Astrocyte (in vitro differentiated cells and primary cell): ENCODE measurements at regions not wholly inside any gene's neighbourhood (a gene's known extent, or its start where the extent isn't known, plus 50 kb on each side); places are given as distances from the start of the nearest gene placed in this dataset.

ENCODE experiments used
- DNase-seq: peaks from one replicate; pipeline ENCODE4 v3.0.0-alpha.2; 2010; ENCODE audit warnings: low read depth
- FAIRE-seq: peaks from 2 replicates; lab custom pipeline; 2011; peaks lifted over from hg19 to GRCh38; lab: Jason Lieb, UNC
- H2AFZ ChIP-seq: 2 replicates; pipeline ENCODE4 v1.6.0; 2012; ENCODE audit warnings: low read depth, low read length, inconsistent platforms
- H3K27ac ChIP-seq: 2 replicates; pipeline ENCODE4 v1.5.1; 2011; ENCODE audit warnings: low read depth, low read length, inconsistent platforms
- H3K27me3 ChIP-seq: 2 replicates; pipeline ENCODE4 v1.6.0; 2011; ENCODE audit warnings: low read length, inconsistent platforms; ENCODE audit not compliant: insufficient read depth
- H3K36me3 ChIP-seq: 2 replicates; pipeline ENCODE4 v1.5.1; 2011; ENCODE audit warnings: low read length, inconsistent platforms; ENCODE audit not compliant: insufficient read depth
- H3K4me1 ChIP-seq: 2 replicates; pipeline ENCODE4 v1.5.1; 2011; ENCODE audit warnings: low read length, inconsistent platforms; ENCODE audit not compliant: insufficient read depth
- H3K4me2 ChIP-seq: 2 replicates; pipeline ENCODE4 v1.6.0; 2012; ENCODE audit warnings: low read length, inconsistent platforms
- H3K4me3 ChIP-seq: 2 replicates; pipeline ENCODE4 v1.5.1; 2011; ENCODE audit warnings: low read depth, mild to moderate bottlenecking, low read length, inconsistent platforms; ENCODE audit not compliant: insufficient read depth
- H3K79me2 ChIP-seq: 2 replicates; pipeline ENCODE4 v1.6.0; 2012; ENCODE audit warnings: mild to moderate bottlenecking, low read length, inconsistent platforms; ENCODE audit not compliant: insufficient read depth
- H3K9ac ChIP-seq: 2 replicates; pipeline ENCODE4 v1.6.0; 2012; ENCODE audit warnings: mild to moderate bottlenecking, low read length, inconsistent platforms
- H3K9me3 ChIP-seq: 2 replicates; pipeline ENCODE4 v1.5.1; 2012; ENCODE audit warnings: low read depth, mild to moderate bottlenecking, low read length, inconsistent platforms; ENCODE audit not compliant: insufficient read depth
- H4K20me1 ChIP-seq: 2 replicates; pipeline ENCODE4 v1.6.0; 2012; ENCODE audit warnings: low read length, inconsistent platforms; ENCODE audit not compliant: insufficient read depth
- H3K27ac Mint-ChIP-seq: one replicate; pipeline ENCODE4 v1.8.0; 2021; ENCODE audit warnings: mild to moderate bottlenecking, mixed read lengths; ENCODE audit not compliant: unreplicated experiment
- H3K27me3 Mint-ChIP-seq: one replicate; pipeline ENCODE4 v1.8.0; 2021; ENCODE audit warnings: low read depth, mixed read lengths; ENCODE audit not compliant: unreplicated experiment
- H3K36me3 Mint-ChIP-seq: one replicate; pipeline ENCODE4 v1.8.0; 2021; ENCODE audit warnings: low read depth, mixed read lengths; ENCODE audit not compliant: unreplicated experiment
- H3K4me1 Mint-ChIP-seq: one replicate; pipeline ENCODE4 v1.8.0; 2021; ENCODE audit warnings: low read depth, mixed read lengths; ENCODE audit not compliant: unreplicated experiment
- H3K4me3 Mint-ChIP-seq: one replicate; pipeline ENCODE4 v1.8.0; 2021; ENCODE audit warnings: mild to moderate bottlenecking, moderate library complexity, mixed read lengths; ENCODE audit not compliant: unreplicated experiment
- H3K9me3 Mint-ChIP-seq: one replicate; pipeline ENCODE4 v1.8.0; 2021; ENCODE audit warnings: mild to moderate bottlenecking, mixed read lengths; ENCODE audit not compliant: unreplicated experiment
- EZH2 ChIP-seq: IDR thresholded peaks from 2 replicates; pipeline ENCODE4 v1.6.1; 2012; ENCODE audit warnings: mild to moderate bottlenecking, low read length, inconsistent platforms; ENCODE audit not compliant: insufficient read depth
- TF ChIP-seq, protein P1 (sequence below): IDR thresholded peaks from 2 replicates; pipeline ENCODE4 v1.5.1; 2011; ENCODE audit warnings: low read depth, mild to moderate bottlenecking, inconsistent platforms, low read length, moderate library complexity; ENCODE audit not compliant: insufficient read depth

DNA sequence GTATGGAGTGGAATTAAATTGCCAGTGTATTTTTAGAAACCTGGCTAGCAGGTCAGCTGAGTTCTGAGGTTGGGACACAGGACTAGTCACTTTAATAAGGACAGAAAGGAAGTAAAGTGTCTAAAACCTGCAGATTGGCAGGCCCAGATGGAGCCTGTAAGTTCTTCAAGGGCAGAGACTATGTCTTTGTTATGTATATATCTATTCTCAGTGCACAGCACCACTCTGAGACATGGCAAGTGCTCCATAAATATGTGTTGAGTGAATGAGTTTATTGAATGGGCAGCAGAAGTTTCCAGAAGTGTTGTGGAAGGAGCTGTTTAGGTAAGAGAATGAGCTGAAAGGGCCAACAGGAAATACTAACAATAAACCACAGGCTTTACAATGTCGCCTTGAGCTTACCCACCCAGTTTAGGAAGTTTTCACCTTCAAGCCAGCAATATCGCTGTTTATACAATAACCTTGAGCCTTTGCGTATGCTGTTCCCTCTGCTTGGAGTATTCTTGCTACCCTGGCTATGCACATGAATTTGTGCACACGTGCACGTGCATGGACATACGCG, 109.5 kb upstream of the TMPO start:
- Histone ChIP-seq H3K4me3 (no peak overlapping the region), H3K4me1 (no peaks in the 10 kb centered on the region), H2AFZ (no peak overlapping the region), H3K36me3 (no peaks in the 10 kb centered on the region), H3K9me3 (peaks cover 2% of the 10 kb centered on the region), H3K27me3 (no peaks in the 10 kb centered on the region), H3K79me2 (no peaks in the 10 kb centered on the region), H3K9ac (no peak overlapping the region), H4K20me1 (no peaks in the 10 kb centered on the region), H3K27ac (no peak overlapping the region), H3K4me2 (no peak overlapping the region)
- Mint-ChIP-seq H3K4me3 (no peak overlapping the region), H3K4me1 (peaks cover 10% of the 10 kb centered on the region), H3K27me3 (no peaks in the 10 kb centered on the region), H3K36me3 (no peaks in the 10 kb centered on the region), H3K27ac (no peak overlapping the region), H3K9me3 (peaks cover 5% of the 10 kb centered on the region)
- no peak for TF ChIP-seq EZH2
- TF ChIP-seq, protein P1, sequence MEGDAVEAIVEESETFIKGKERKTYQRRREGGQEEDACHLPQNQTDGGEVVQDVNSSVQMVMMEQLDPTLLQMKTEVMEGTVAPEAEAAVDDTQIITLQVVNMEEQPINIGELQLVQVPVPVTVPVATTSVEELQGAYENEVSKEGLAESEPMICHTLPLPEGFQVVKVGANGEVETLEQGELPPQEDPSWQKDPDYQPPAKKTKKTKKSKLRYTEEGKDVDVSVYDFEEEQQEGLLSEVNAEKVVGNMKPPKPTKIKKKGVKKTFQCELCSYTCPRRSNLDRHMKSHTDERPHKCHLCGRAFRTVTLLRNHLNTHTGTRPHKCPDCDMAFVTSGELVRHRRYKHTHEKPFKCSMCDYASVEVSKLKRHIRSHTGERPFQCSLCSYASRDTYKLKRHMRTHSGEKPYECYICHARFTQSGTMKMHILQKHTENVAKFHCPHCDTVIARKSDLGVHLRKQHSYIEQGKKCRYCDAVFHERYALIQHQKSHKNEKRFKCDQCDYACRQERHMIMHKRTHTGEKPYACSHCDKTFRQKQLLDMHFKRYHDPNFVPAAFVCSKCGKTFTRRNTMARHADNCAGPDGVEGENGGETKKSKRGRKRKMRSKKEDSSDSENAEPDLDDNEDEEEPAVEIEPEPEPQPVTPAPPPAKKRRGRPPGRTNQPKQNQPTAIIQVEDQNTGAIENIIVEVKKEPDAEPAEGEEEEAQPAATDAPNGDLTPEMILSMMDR = no peak
- no peak for FAIRE-seq
- no peak for DNase-seq

DNA sequence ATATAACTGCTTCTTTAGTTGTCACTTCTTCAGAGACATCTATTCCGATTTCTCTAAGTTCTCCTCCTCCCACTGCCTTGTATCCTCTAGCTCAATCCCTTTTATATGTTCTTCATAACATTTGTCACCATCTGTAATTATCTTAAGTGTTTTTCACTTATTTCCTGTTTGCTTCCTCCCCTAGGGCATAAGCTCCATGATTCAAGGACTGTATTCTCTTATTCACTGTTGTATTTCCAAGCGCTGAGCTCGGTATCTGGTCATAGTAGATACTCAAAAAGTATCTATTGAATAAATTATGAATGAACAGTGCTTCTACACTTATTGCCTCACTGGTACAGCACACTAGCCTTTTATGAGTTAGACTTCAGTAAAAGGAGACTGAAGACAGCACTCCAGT, 109.0 kb upstream of the TMPO start:
- Histone ChIP-seq H3K4me2 (no peak overlapping the region), H2AFZ (no peak overlapping the region), H3K27ac (no peak overlapping the region), H4K20me1 (no peaks in the 10 kb centered on the region), H3K9ac (no peak overlapping the region), H3K36me3 (no peaks in the 10 kb centered on the region), H3K79me2 (no peaks in the 10 kb centered on the region), H3K4me1 (no peaks in the 10 kb centered on the region), H3K4me3 (no peak overlapping the region), H3K9me3 (peaks cover 2% of the 10 kb centered on the region), H3K27me3 (no peaks in the 10 kb centered on the region)
- H3K4me1 Mint-ChIP-seq = peaks cover 8% of the 10 kb centered on the region
- no peaks in the 10 kb centered on the region for H3K27me3 Mint-ChIP-seq
- TF ChIP-seq, protein P1 = no peak
- TF ChIP-seq EZH2 = no peak
- H3K4me3 Mint-ChIP-seq = no peak overlapping the region
- peaks cover 5% of the 10 kb centered on the region for H3K9me3 Mint-ChIP-seq
- H3K27ac Mint-ChIP-seq = no peak overlapping the region
- DNase-seq = no peak
- FAIRE-seq = no peak
- no peaks in the 10 kb centered on the region for H3K36me3 Mint-ChIP-seq

DNA sequence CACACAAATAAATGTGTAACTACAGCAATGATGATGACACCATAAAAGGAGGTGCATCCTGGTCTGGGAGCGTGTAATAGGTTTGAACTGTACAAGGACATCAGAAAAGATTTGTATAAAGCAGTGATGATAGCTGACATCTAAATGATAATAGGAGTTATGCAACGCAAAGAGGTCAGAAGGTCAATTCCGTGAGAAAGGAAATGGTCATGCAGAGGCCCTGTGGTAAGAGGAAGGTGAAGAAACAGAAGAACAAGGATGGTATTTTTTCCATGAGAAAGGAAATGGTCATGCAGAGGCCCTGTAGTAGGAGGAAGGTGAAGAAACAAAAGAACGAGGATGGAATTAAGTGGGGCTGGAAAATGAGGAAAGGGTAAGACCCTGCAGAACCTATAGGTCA, 106.7 kb upstream of the TMPO start:
- no peak overlapping the region for H3K4me3 Mint-ChIP-seq
- H3K27ac Mint-ChIP-seq = no peak overlapping the region
- H3K9me3 ChIP-seq = peaks cover 2% of the 10 kb centered on the region
- TF ChIP-seq, protein P1 = no peak
- TF ChIP-seq EZH2 = no peak
- FAIRE-seq (no peak), DNase-seq (no peak)
- H3K9me3 Mint-ChIP-seq = peaks cover 5% of the 10 kb centered on the region
- no peak overlapping the region for H2AFZ ChIP-seq
- no peaks in the 10 kb centered on the region for H4K20me1 ChIP-seq
- no peaks in the 10 kb centered on the region for H3K36me3 ChIP-seq
- no peak overlapping the region for H3K4me2 ChIP-seq
- no peaks in the 10 kb centered on the region for H3K36me3 Mint-ChIP-seq
- H3K4me1 Mint-ChIP-seq = no peaks in the 10 kb centered on the region
- H3K4me3 ChIP-seq = no peak overlapping the region
- H3K4me1 ChIP-seq = no peaks in the 10 kb centered on the region
- H3K9ac ChIP-seq = no peak overlapping the region
- H3K27me3 Mint-ChIP-seq = no peaks in the 10 kb centered on the region
- H3K27ac ChIP-seq = no peak overlapping the region
- H3K27me3 ChIP-seq = no peaks in the 10 kb centered on the region
- H3K79me2 ChIP-seq = no peaks in the 10 kb centered on the region
